SK-N-SH (cell line): ENCODE measurements at regions not wholly inside any gene's neighbourhood (a gene's known extent, or its start where the extent isn't known, plus 50 kb on each side); places are given as distances from the start of the nearest gene placed in this dataset.
A peak's percentile ranks its signal among the peaks of the same experiment; 100 is the strongest.
"Not testable (repeated sequence)": the region's sequence is repeated elsewhere in the genome, so short reads cannot be mapped to it uniquely, and the experiment has no call there.

ENCODE experiments used
- CTCF ChIA-PET: fragments of 300-600, 350-600 bp; formaldehyde crosslinking; extraction: SDS; loops from one replicate; lab custom pipeline; 2021; lab: Yijun Ruan, JAX
- POLR2A ChIA-PET: fragments of 350-600 bp; sonication (Branson Sonifier 250); formaldehyde crosslinking; extraction: SDS; loops from one replicate; lab custom pipeline; 2020; ENCODE audit warnings: antibody characterized with exemption, inconsistent platforms; lab: Yijun Ruan, JAX
- DNase-seq: peaks from one replicate; pipeline ENCODE4 v3.0.0; 2012
- H2AFZ ChIP-seq: fragments of 200-600 bp; sonication (generic); 2 replicates; pipeline ENCODE4 v1.8.1; 2016; ENCODE audit warnings: antibody characterized with exemption, mild to moderate bottlenecking, low read depth
- H3F3A ChIP-seq: fragments of 200-600 bp; sonication (generic); replicated peaks from 2 replicates; pipeline ENCODE3; 2016; ENCODE audit warnings: antibody characterized with exemption, mild to moderate bottlenecking; ENCODE audit not compliant: insufficient read depth
- H3K27ac ChIP-seq, 2 experiments: fragments of 200-500 bp in 1 of 2; fragments of 200-600 bp in 1 of 2; sonication (Bioruptor generic) in 1 of 2; sonication (generic), shearing (Covaris generic) in 1 of 2; 2 replicates each; pipeline versions ENCODE4 v1.5.1 to v1.6.1; 2014 to 2016; ENCODE audit warnings: low read depth in 2 of 2, inconsistent platforms in 1 of 2, low read length in 1 of 2, mild to moderate bottlenecking in 1 of 2, mixed read lengths in 1 of 2
- H3K27me3 ChIP-seq: fragments of 200-600 bp; sonication (generic), shearing (Covaris generic); 2 replicates; pipeline ENCODE4 v1.6.1; 2016; ENCODE audit warnings: mixed run types; ENCODE audit not compliant: insufficient read depth
- H3K36me3 ChIP-seq, 2 experiments: fragments of 200-500 bp in 1 of 2; fragments of 200-600 bp in 1 of 2; sonication (Bioruptor generic) in 1 of 2; sonication (generic) in 1 of 2; replicated peaks in 1 of 2; 2 replicates each; pipeline versions ENCODE3 to v1.5.1; 2014 to 2016; ENCODE audit warnings: low read length in 1 of 2, mild to moderate bottlenecking in 1 of 2; ENCODE audit not compliant: insufficient read depth in 2 of 2, control insufficient read depth in 1 of 2
- H3K4me1 ChIP-seq, 2 experiments: fragments of 200-500 bp in 1 of 2; fragments of 200-600 bp in 1 of 2; sonication (Bioruptor generic) in 1 of 2; sonication (generic), shearing (Covaris generic) in 1 of 2; 2 replicates each; pipeline versions ENCODE4 v1.5.1 to v1.6.1; 2014 to 2016; ENCODE audit warnings: low read depth in 1 of 2, low read length in 1 of 2, mixed run types in 1 of 2; ENCODE audit not compliant: insufficient read depth in 2 of 2, control insufficient read depth in 1 of 2
- H3K4me2 ChIP-seq: fragments of 200-600 bp; sonication (generic), shearing (Covaris generic); 2 replicates; pipeline ENCODE4 v1.6.1; 2017; ENCODE audit warnings: mixed run types
- H3K4me3 ChIP-seq, 2 experiments: fragments of 200-500 bp in 1 of 2; fragments of 200-600 bp in 1 of 2; sonication (Bioruptor generic) in 1 of 2; sonication (generic), shearing (Covaris generic) in 1 of 2; 2 replicates each; pipeline versions ENCODE4 v1.5.1 to v1.8.1; 2014 to 2016; ENCODE audit warnings: low read depth in 2 of 2, inconsistent platforms in 1 of 2, low read length in 1 of 2, mild to moderate bottlenecking in 1 of 2, mixed read lengths in 1 of 2, moderate library complexity in 1 of 2
- H3K79me2 ChIP-seq: fragments of 200-600 bp; sonication (generic); 2 replicates; pipeline ENCODE4 v1.8.1; 2017; ENCODE audit warnings: mild to moderate bottlenecking; ENCODE audit not compliant: insufficient read depth
- H3K9ac ChIP-seq: fragments of 200-600 bp; sonication (generic); 2 replicates; pipeline ENCODE4 v1.6.1; 2017; ENCODE audit warnings: mixed run types
- H3K9me2 ChIP-seq: fragments of 200-600 bp; sonication (generic); 2 replicates; pipeline ENCODE4 v1.6.1; 2017; ENCODE audit warnings: mixed run types
- H3K9me3 ChIP-seq: fragments of 200-600 bp; sonication (generic); 2 replicates; pipeline ENCODE4 v1.6.1; 2017; ENCODE audit warnings: mixed run types, mild to moderate bottlenecking, moderate library complexity
- H4K20me1 ChIP-seq: fragments of 200-600 bp; sonication (generic); 2 replicates; pipeline ENCODE4 v1.6.1; 2017; ENCODE audit warnings: mild to moderate bottlenecking, mixed run types; ENCODE audit not compliant: insufficient read depth
- CHD2 ChIP-seq: fragments of 150-350 bp; IDR thresholded peaks from 2 replicates; pipeline ENCODE4 v1.6.1; 2018; ENCODE audit warnings: low read length; ENCODE audit not compliant: partially characterized antibody
- CTCF ChIP-seq: fragments of 200-600 bp; sonication (generic); IDR thresholded peaks from 2 replicates; pipeline ENCODE4 v1.6.1; 2017; ENCODE audit warnings: antibody characterized with exemption, mild to moderate bottlenecking, moderate library complexity
- EP300 ChIP-seq, 2 experiments: IDR thresholded peaks; 2 replicates each; pipeline versions ENCODE4 v1.4.0 to v1.6.1; 2012; ENCODE audit warnings: borderline replicate concordance in 1 of 2, low read depth in 1 of 2, low read length in 1 of 2
- EZH2phosphoT487 ChIP-seq: fragments of 200-600 bp; sonication (generic); IDR thresholded peaks from 2 replicates; pipeline ENCODE4 v1.6.1; 2017; ENCODE audit warnings: low read depth, mixed run types, mild to moderate bottlenecking, antibody characterized with exemption, moderate library complexity, borderline replicate concordance
- FOXJ3 ChIP-seq: sonication (generic); formaldehyde crosslinking; IDR thresholded peaks from 2 replicates; pipeline ENCODE4 v1.5.1; 2020; ENCODE audit warnings: mild to moderate bottlenecking, missing genetic modification reagents
- JUND ChIP-seq: IDR thresholded peaks from 2 replicates; pipeline ENCODE4 v1.4.0; 2012
- MEF2A ChIP-seq: IDR thresholded peaks from 2 replicates; pipeline ENCODE4 v1.4.0; 2012; ENCODE audit warnings: low read depth, borderline replicate concordance
- NFIC ChIP-seq: IDR thresholded peaks from 2 replicates; pipeline ENCODE4 v1.4.0; 2012; ENCODE audit warnings: borderline replicate concordance
- NRF1 ChIP-seq: IDR thresholded peaks from 2 replicates; pipeline ENCODE4 v1.6.1; 2012; ENCODE audit warnings: low read depth, mild to moderate bottlenecking, low read length
- RAD21 ChIP-seq: IDR thresholded peaks from 2 replicates; pipeline ENCODE4 v1.6.1; 2012; ENCODE audit warnings: mild to moderate bottlenecking, low read length
- SIN3A ChIP-seq: IDR thresholded peaks from 2 replicates; pipeline ENCODE4 v1.6.1; 2012; ENCODE audit warnings: low read depth, mild to moderate bottlenecking, low read length, moderate library complexity, borderline replicate concordance
- SMC3 ChIP-seq: IDR thresholded peaks from 2 replicates; pipeline ENCODE4 v1.6.1; 2012; ENCODE audit warnings: low read depth, low read length, improper control_type of control experiment
- TCF12 ChIP-seq: IDR thresholded peaks from 2 replicates; pipeline ENCODE4 v1.4.0; 2012
- WGBS: methylation state at CpG from one replicate; pipeline ENCODE4 v1.1.6; 2017; ENCODE audit warnings: low lambda C conversion rate; 5-methylcytosine and 5-hydroxymethylcytosine counted together
- TF ChIP-seq, protein P1 (sequence below): IDR thresholded peaks from 2 replicates; pipeline ENCODE4; 2012

GRCh38 chr15:77870195-77871065, 207.1 kb downstream of the TBC1D2B start:
- no peak overlapping the region for H3K4me2 ChIP-seq
- peak overlapping the region in 1 of 2 experiments; percentile 17; a peak in 1 of 4 replicates for H3K4me3 ChIP-seq
- no peaks in the 10 kb centered on the region for H3K9me2 ChIP-seq
- H3K4me1 ChIP-seq, result peaks cover 5 to 7% of the 10 kb centered on the region in 2 experiments; a peak in 3 of 4 replicates
- TF ChIP-seq CTCF (peak; percentile 63), RAD21 (peak; percentile 65), NRF1 (0 out of 2 replicates have a peak, but pooled peaks have one; percentile 35), SIN3A (no peak), EZH2phosphoT487 (no peak), SMC3 (peak; percentile 64), FOXJ3 (no peak), EP300 (IDR thresholded peaks at IDR 0.05; ENCODE audit: borderline replicate concordance in 1 of 2, low read depth in 1 of 2, low read length in 1 of 2) (no peak), MEF2A (no peak), NFIC (no peak)
- TF ChIP-seq, all 33 proteins: peak for 4
- Histone ChIP-seq H3K79me2 (no peaks in the 10 kb centered on the region), H2AFZ (no peak overlapping the region), H3K27me3 (no peaks in the 10 kb centered on the region), H3K36me3 (no peaks in the 10 kb centered on the region), H4K20me1 (no peaks in the 10 kb centered on the region), H3K9me3 (no peaks in the 10 kb centered on the region), H3F3A (no peaks in the 10 kb centered on the region), H3K27ac (no peak overlapping the region), H3K9ac (no peak overlapping the region)
- CTCF ChIA-PET, result interaction anchor here (0.5 to 1.4 kb wide), 33 partner anchors 8 to 768 kb away, joined by 3 to 31 read pairs (median 4); no protein-coding TSS in a partner anchor
- POLR2A ChIA-PET, result interaction anchor here (0.5 kb wide), 1 partner anchor 69 kb away, joined by 3 read pairs; no protein-coding TSS in a partner anchor
- peak; percentile 81 for DNase-seq
- WGBS, result 23% methylated on average over 15 of the region's 21 CpGs

- Histone ChIP-seq H3K4me3 (no peak overlapping the region), H3K9me2 (no peaks in the 10 kb centered on the region), H3K27me3 (no peaks in the 10 kb centered on the region), H3K4me2 (no peak overlapping the region), H3K27ac (no peak overlapping the region), H3K79me2 (no peaks in the 10 kb centered on the region), H2AFZ (no peak overlapping the region), H3K9me3 (no peaks in the 10 kb centered on the region), H4K20me1 (no peaks in the 10 kb centered on the region), H3K36me3 (no peaks in the 10 kb centered on the region), H3K9ac (no peak overlapping the region), H3K4me1 (peaks cover 3 to 7% of the 10 kb centered on the region in 2 experiments; a peak in 3 of 4 replicates), H3F3A (no peaks in the 10 kb centered on the region)
- 90% methylated on average over 2 of the region's 17 CpGs for WGBS
- no peak for DNase-seq
- no peak for TF ChIP-seq CHD2
- TF ChIP-seq, protein P1, sequence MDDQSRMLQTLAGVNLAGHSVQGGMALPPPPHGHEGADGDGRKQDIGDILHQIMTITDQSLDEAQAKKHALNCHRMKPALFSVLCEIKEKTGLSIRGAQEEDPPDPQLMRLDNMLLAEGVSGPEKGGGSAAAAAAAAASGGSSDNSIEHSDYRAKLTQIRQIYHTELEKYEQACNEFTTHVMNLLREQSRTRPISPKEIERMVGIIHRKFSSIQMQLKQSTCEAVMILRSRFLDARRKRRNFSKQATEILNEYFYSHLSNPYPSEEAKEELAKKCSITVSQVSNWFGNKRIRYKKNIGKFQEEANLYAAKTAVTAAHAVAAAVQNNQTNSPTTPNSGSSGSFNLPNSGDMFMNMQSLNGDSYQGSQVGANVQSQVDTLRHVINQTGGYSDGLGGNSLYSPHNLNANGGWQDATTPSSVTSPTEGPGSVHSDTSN, result peak; percentile 91
- no peak for TF ChIP-seq JUND
- peak; percentile 32; the same call in 1 of the 2 replicates for TF ChIP-seq TCF12
- ChIA-PET POLR2A (no interaction called here), CTCF (interaction anchor here (0.7 to 1.4 kb wide), 5 partner anchors 12 to 767 kb away, joined by 3 to 31 read pairs (median 12); no protein-coding TSS in a partner anchor)
These were observed 208.3 kb downstream of the TBC1D2B start for GRCh38 chr15:77869021-77869895.

DNA sequence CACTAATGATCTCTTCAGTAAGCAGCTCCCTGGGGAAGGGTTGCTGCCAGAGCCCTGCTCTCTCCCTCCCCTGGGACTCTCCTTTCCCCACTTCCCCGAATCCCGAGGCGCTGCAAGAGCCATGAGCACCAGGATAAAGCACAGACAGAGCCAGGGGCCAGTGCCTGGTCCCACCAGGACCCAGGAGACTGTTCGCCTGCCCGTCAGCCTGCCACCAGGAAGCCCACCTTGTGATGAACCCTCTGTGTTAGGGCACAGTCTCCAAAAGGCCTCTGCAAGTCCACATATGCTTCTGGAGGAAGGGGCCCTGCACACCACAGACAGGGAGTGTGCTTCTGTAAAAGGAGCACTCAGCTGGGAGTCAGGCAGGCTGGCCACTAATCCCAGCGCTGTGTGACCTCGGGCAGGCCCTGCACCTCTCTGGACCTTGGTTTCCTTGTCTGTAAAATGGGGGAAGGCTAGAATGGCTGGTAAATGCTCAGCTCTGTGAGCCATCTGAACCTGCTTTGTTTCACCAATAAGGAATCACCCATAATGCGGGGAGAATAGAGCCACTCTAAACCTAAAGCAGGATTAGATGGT, 209.4 kb downstream of the TBC1D2B start:
- POLR2A ChIA-PET, result interaction anchor here (0.6 kb wide), 1 partner anchor 17 kb away, joined by 3 read pairs; no protein-coding TSS in a partner anchor
- not testable (repeated sequence) for H3K9me3 ChIP-seq, H3K4me1 ChIP-seq, H3F3A ChIP-seq, H2AFZ ChIP-seq, H3K36me3 ChIP-seq, H3K27me3 ChIP-seq, H3K79me2 ChIP-seq, H3K4me2 ChIP-seq, H3K9me2 ChIP-seq, DNase-seq, H4K20me1 ChIP-seq, H3K4me3 ChIP-seq, H3K27ac ChIP-seq, H3K9ac ChIP-seq
- CTCF ChIA-PET, result interaction anchor here (1.2 kb wide), 1 partner anchor 46 kb away, joined by 4 read pairs; no protein-coding TSS in a partner anchor
- 89% methylated on average over 2 of the region's 8 CpGs for WGBS
